ENCODE measurements at regions not wholly inside any gene's neighbourhood (a gene's known extent, or its start where the extent isn't known, plus 50 kb on each side); places are given as distances from the start of the nearest gene placed in this dataset.
A peak's percentile ranks its signal among the peaks of the same experiment; 100 is the strongest.

DNA sequence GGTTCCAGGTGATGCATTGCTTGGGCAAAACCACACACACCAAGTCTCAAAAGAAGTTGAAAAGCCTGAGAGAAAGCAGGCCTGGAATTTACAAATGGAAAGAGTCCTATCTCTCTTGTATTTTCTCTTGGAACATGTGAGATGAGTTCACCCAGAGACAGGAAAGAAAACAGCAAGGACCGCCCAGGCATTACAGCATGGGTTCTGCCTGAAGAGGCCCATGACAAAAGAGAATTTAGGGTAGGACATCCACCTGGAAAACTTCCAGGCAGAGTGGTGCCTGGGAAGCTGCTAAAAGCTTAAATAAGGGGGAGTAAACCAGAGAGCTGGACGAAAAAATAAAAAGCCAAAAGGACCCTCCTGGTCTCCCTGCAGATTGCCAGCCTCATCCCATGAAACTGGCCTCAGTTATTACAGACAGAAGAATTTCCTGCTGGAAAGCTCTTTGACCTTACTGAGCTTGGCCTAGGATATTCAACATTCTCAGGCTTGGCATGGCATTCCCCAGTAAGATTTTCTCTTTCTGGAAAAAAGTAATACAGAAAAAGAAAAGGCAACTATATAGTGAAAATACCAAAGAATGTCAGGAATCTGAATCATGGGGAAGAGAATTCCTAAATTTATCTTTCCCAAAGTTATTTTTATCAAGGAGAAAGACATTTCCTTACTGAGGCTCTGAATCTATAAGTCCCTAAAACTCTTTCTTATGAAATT is 121.3 kb upstream of the NUDT4 start:
- H3K27ac Mint-ChIP-seq, result no peak overlapping the region
- ATAC-seq (no peak), DNase-seq (ENCODE audit: low spot score in 2 of 2) (no peak)
- H3K9me3 Mint-ChIP-seq, result peaks cover 10 to 17% of the 10 kb centered on the region in 2 donors
- H3K36me3 Mint-ChIP-seq, result peaks cover 17 to 26% of the 10 kb centered on the region in 2 donors

DNA sequence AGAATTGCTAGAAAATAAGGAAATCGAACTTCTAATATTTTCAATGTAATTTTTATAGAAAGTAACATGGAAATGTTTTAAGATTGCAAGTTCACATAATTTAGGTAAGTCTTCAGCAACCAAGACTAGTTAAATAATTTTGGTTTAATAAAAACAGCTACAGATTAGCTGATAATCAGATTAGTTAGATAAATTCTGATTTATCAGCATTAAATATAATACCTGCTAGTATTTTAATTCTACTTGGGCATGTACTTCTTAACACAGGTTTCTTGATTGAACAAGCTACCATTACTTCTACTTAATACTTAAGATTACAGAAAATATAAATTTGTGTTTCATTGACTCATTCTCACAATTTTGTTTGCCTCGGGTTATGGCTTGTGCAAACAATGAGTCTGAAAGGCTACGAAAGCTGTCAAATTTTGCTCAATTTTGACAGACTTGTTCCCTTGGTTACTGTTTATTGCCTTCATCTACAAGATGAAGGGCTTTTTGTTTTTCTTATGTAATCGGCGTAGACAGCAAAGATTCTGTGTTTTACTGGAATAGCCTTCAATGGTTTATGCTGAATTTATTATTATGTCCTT is 116.1 kb upstream of the NUDT4 start:
- Mint-ChIP-seq H3K36me3 (no peaks in the 10 kb centered on the region), H3K9me3 (no peaks in the 10 kb centered on the region), H3K27ac (no peak overlapping the region)
- ATAC-seq (no peak), DNase-seq (ENCODE audit: low spot score in 2 of 2) (no peak)

GRCh38 chr12:93272997-93273396 is 104.7 kb upstream of the NUDT4 start:
- no peak for DNase-seq (ENCODE audit: low spot score in 2 of 2)
- Mint-ChIP-seq H3K9me3 (no peaks in the 10 kb centered on the region), H3K36me3 (peaks cover 0 to 10% of the 10 kb centered on the region in 2 donors), H3K27ac (no peak overlapping the region)
- no peak for ATAC-seq

- DNase-seq (ENCODE audit: low spot score in 2 of 2) (no peak), ATAC-seq (no peak)
- H3K27ac Mint-ChIP-seq, result peak overlapping the region; percentile 65 to 86
- no peaks in the 10 kb centered on the region for H3K9me3 Mint-ChIP-seq
- H3K36me3 Mint-ChIP-seq, result peaks cover 0 to 10% of the 10 kb centered on the region in 2 donors
These were observed 103.7 kb upstream of the NUDT4 start for GRCh38 chr12:93273834-93274564.

DNA sequence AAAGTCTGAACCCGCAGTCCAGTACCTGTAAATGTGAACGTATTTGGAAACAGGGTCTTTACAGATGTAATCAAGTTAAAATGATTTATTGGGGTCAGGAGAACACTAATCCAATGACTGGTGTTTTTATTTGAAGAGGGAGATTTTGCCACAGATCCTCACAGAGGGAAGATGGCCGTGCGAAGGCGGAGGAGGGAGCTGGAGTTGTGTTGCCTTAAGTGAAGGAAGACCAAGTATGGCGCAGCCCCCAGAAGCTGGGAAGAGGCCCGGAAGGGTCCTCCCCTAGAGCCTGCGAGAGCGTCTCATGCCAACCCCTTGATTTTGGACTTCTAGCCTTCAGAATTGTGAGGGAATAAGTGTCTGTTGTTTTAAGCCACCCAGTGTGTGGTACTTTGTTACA is 102.8 kb upstream of the NUDT4 start:
- Mint-ChIP-seq H3K27ac (no peak overlapping the region), H3K9me3 (no peaks in the 10 kb centered on the region), H3K36me3 (peaks cover 0 to 3% of the 10 kb centered on the region in 2 donors)
- ATAC-seq (no peak), DNase-seq (ENCODE audit: low spot score in 2 of 2) (no peak)

GRCh38 chr12:93275589-93275988 is 102.1 kb upstream of the NUDT4 start:
- Mint-ChIP-seq H3K36me3 (no peaks in the 10 kb centered on the region), H3K27ac (no peak overlapping the region), H3K9me3 (no peaks in the 10 kb centered on the region)
- ATAC-seq (no peak), DNase-seq (ENCODE audit: low spot score in 2 of 2) (no peak)

- ATAC-seq, result no peak
- Mint-ChIP-seq H3K36me3 (no peaks in the 10 kb centered on the region), H3K9me3 (no peaks in the 10 kb centered on the region), H3K27ac (no peak overlapping the region)
- no peak for DNase-seq (ENCODE audit: low spot score in 2 of 2)
These were observed 97.9 kb upstream of the NUDT4 start for GRCh38 chr12:93279565-93280412.

DNA sequence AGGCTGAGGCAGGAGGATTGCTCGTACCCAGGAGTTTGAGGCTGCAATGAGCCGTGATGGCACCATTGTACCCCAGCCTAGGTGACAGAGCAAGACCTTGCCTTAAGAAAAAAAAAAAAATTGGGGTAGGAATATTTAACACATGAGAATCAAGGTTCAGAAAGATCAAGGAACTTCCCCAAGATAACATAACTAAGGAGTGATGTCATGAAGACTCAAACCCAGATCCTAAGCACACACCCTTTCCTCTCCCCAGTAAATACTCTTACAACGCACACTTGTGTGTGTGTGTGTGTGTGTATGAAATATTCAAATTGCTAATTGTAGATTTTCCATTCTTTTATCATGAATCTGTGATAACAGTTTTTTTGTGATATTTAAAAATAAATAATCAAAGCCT is 90.6 kb upstream of the NUDT4 start:
- DNase-seq (ENCODE audit: low spot score in 2 of 2) (no peak), ATAC-seq (no peak)
- Mint-ChIP-seq H3K27ac (no peak overlapping the region), H3K36me3 (no peaks in the 10 kb centered on the region), H3K9me3 (no peaks in the 10 kb centered on the region)

DNA sequence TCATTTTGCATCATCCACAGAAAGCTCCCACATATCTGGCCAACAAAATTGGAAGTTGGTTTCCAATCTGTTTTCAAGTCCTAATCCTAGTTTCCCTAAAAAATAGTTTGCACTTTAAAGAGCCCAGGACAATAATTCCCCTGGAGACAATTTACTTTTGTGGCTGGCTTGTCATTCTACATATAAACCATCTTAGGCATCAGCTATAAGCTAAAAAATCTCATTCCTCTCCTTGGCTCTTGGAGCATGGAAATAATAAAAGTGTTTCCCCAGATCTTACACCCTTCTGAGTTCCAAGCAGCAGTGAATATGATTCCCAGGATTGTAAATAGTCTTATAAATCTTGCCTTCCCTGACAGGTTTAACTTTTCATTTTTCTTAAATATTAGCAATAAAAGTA is 89.1 kb upstream of the NUDT4 start:
- H3K9me3 Mint-ChIP-seq, result no peaks in the 10 kb centered on the region
- ATAC-seq (no peak), DNase-seq (ENCODE audit: low spot score in 2 of 2) (no peak)
- H3K36me3 Mint-ChIP-seq, result no peaks in the 10 kb centered on the region
- H3K27ac Mint-ChIP-seq, result no peak overlapping the region

DNA sequence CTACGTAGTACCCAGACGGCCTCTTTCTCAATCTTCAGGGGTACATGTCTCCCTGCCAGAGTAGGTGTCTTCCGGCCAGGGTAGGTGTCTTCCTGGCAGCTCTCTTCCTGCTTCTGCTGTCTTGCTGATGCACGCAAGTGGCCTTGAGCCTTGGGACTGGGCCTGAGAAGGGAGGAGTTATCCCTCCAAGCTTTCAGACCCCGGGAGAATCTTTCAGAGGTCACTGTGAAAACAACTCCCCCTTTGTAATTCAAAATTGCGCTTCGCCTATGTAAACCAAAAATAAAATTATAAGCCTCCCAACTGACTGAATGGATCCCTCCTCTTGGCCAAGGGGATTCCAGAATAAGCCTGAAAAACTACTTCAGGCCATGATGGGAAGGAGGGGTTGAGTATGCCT is 87.3 kb upstream of the NUDT4 start:
- no peak for ATAC-seq

DNA sequence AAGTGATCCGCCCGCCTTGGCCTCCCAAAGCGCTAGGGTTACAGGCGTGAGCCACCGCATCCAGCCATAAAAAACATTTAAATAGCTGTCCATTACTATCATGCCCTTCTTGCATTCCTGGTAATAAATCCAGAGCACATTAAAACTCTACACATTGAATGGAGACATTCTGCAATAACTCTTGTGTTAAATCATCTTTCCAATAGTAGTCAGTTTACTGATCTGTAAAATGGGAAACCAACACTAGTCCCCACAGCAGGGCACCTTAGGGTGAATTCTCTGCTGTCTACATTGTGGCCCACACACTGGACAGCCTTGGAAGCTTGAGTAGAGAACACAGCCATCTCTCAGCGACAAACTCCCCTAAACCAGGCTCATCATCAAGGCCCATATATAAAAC is 85.5 kb upstream of the NUDT4 start:
- DNase-seq (ENCODE audit: low spot score in 2 of 2), result no peak

More for the DNA sequence above, 87.3 kb upstream of the NUDT4 start:
- H3K36me3 Mint-ChIP-seq, result no peaks in the 10 kb centered on the region
- no peak overlapping the region for H3K27ac Mint-ChIP-seq
- no peak for DNase-seq (ENCODE audit: low spot score in 2 of 2)
- H3K9me3 Mint-ChIP-seq, result no peaks in the 10 kb centered on the region

GRCh38 chr12:93292731-93293566 is 84.8 kb upstream of the NUDT4 start:
- no peak for ATAC-seq
- Mint-ChIP-seq H3K36me3 (no peaks in the 10 kb centered on the region), H3K27ac (no peak overlapping the region), H3K9me3 (no peaks in the 10 kb centered on the region)
- DNase-seq (ENCODE audit: low spot score in 2 of 2), result no peak

More for the DNA sequence above, 85.5 kb upstream of the NUDT4 start:
- Mint-ChIP-seq H3K36me3 (no peaks in the 10 kb centered on the region), H3K9me3 (no peaks in the 10 kb centered on the region), H3K27ac (no peak overlapping the region)
- ATAC-seq, result no peak

DNA sequence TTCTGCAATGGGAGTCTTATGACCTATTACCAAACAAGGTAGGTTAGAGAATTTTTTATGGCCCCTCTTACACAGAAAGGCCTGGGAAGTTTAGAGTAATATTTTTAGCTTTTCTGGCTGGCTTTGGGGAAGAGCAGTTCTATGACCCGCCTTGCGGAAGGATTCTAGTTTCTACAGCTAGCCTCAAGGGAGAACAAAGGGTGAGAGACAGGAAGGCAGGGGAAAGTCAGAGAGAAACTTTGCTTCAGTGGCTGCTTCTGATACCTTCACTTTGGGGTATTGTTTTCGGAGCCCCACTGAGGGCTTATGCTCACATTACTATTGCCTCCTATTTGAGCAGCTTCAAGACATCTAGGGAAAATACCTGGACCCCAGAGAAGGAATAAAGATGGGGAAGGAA is 80.7 kb upstream of the NUDT4 start:
- ATAC-seq (peak; percentile 47 to 52), DNase-seq (ENCODE audit: low spot score in 2 of 2) (no peak)
- H3K9me3 Mint-ChIP-seq, result no peaks in the 10 kb centered on the region
- H3K36me3 Mint-ChIP-seq, result no peaks in the 10 kb centered on the region
- H3K27ac Mint-ChIP-seq, result peak overlapping the region in 1 of 2 donors; percentile 8

- Mint-ChIP-seq H3K27ac (no peak overlapping the region), H3K9me3 (no peaks in the 10 kb centered on the region), H3K36me3 (no peaks in the 10 kb centered on the region)
- DNase-seq (ENCODE audit: low spot score in 2 of 2) (no peak), ATAC-seq (no peak)
These were observed 80.2 kb upstream of the NUDT4 start for GRCh38 chr12:93297536-93297935.

GRCh38 chr12:93299262-93299846 is 78.4 kb upstream of the NUDT4 start:
- ATAC-seq (no peak), DNase-seq (ENCODE audit: low spot score in 2 of 2) (no peak)
- no peaks in the 10 kb centered on the region for H3K36me3 Mint-ChIP-seq
- no peak overlapping the region for H3K27ac Mint-ChIP-seq
- H3K9me3 Mint-ChIP-seq, result no peaks in the 10 kb centered on the region

DNA sequence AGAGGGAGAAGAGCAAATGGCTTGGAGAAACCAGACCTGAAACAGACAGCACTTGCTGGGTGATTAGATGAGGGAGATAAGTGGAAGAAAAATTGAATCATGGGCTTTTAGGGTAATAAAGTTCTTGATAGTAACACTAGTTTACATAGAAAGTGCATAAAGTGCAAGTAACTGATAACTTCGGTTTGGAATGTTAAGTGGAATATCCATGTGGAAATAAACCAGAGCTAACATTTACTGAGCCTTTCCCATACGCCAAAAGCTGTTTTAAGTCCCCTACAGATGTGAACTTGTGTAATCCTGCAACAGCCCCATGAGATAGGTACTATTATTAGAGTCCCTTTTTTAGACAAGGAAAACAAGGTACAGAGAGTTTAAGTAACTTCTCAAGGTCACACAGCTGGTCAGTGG is 77.1 kb upstream of the NUDT4 start:
- Mint-ChIP-seq H3K36me3 (no peaks in the 10 kb centered on the region), H3K27ac (no peak overlapping the region), H3K9me3 (no peaks in the 10 kb centered on the region)
- ATAC-seq (no peak), DNase-seq (ENCODE audit: low spot score in 2 of 2) (no peak)

Measured in activated naive CD4-positive, alpha-beta T cell treated with anti-CD3 and anti-CD28 coated beads, Interleukin-2, amount 50 U/mL, for 72 hours (primary cell).